Sigmoid colon (tissue), 4 donors: ENCODE measurements at regions not wholly inside any gene's neighbourhood (a gene's known extent, or its start where the extent isn't known, plus 50 kb on each side); places are given as distances from the start of the nearest gene placed in this dataset.

Source experiments
- CTCF ChIP-seq, 4 experiments: fragments of 450-650 bp in 3 of 4; fragments of 200-600 bp in 1 of 4; IDR thresholded peaks; one replicate each; pipeline ENCODE4 v1.5.1; 2016 to 2019; ENCODE audit warnings: antibody characterized with exemption in 4 of 4, mild to moderate bottlenecking in 3 of 4, moderate library complexity in 2 of 4
- EP300 ChIP-seq, 4 donors: sonication (generic); formaldehyde crosslinking; IDR thresholded peaks; one replicate each; pipeline ENCODE4 v1.6.1; 2017; ENCODE audit warnings: antibody characterized with exemption in 4 of 4
- POLR2A ChIP-seq, 2 donors: fragments of 450-650 bp; IDR thresholded peaks; one replicate each; pipeline ENCODE4 v1.6.1; 2016; ENCODE audit warnings: antibody characterized with exemption in 2 of 2, mild to moderate bottlenecking in 2 of 2, moderate library complexity in 2 of 2
- POLR2AphosphoS5 ChIP-seq, 4 donors: sonication (generic); formaldehyde crosslinking; IDR thresholded peaks; one replicate each; pipeline ENCODE4 v1.6.1; 2017; ENCODE audit warnings: antibody characterized with exemption in 4 of 4

DNA sequence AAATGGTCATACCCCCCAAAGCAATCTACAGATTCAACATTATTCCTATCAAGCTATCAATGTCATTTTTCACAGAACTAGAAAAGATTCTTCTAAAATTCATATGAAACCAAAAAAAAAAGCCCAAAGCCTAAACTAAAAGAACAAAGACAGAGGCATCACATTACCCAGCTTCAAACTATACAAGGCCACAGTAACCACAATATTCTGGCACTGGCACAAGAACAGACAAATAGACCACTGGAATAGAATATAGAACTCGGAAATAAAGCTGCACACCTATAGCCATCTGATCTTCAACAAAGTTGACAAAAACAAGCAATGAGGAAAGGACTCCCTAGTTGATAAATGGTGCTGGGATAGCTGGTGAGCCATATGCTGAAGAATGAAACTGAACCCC, 89.2 kb upstream of the PCED1B start:
- TF ChIP-seq CTCF (IDR thresholded peaks at IDR 0.05) (no peak), POLR2A (IDR thresholded peaks at IDR 0.05) (no peak), EP300 (IDR thresholded peaks at IDR 0.05) (no peak), POLR2AphosphoS5 (IDR thresholded peaks at IDR 0.05) (no peak)
